HEK293T (cell line): ENCODE measurements at regions not wholly inside any gene's neighbourhood (a gene's known extent, or its start where the extent isn't known, plus 50 kb on each side); places are given as distances from the start of the nearest gene placed in this dataset.
"Not testable (repeated sequence)": the region's sequence is repeated elsewhere in the genome, so short reads cannot be mapped to it uniquely, and the experiment has no call there.

Experiments
- CTCF ChIA-PET: fragments of 350-600 bp; formaldehyde crosslinking; extraction: SDS; loops from one replicate; lab custom pipeline; 2021; ENCODE audit warnings: antibody characterized with exemption, inconsistent platforms; lab: Yijun Ruan, JAX
- POLR2A ChIA-PET: fragments of 350-600 bp; formaldehyde crosslinking; extraction: SDS; loops from one replicate; lab custom pipeline; 2020; ENCODE audit warnings: antibody characterized with exemption, inconsistent platforms; lab: Yijun Ruan, JAX
- DNase-seq: peaks from one replicate; pipeline ENCODE4 v3.0.0; 2012; ENCODE audit warnings: mixed read lengths; ENCODE audit errors: extremely low spot score
- ARNT ChIP-seq: fragments of 450-650 bp; IDR thresholded peaks from 2 replicates; pipeline ENCODE4 v1.6.1; 2017; ENCODE audit warnings: mild to moderate bottlenecking
- BHLHE40 ChIP-seq: fragments of 450-650 bp; IDR thresholded peaks from 2 replicates; pipeline ENCODE4 v1.6.1; 2016; ENCODE audit warnings: mild to moderate bottlenecking, moderate library complexity, borderline replicate concordance
- CTBP1 ChIP-seq: fragments of 450-650 bp; IDR thresholded peaks from 2 replicates; pipeline ENCODE4 v1.6.1; 2016; ENCODE audit warnings: borderline replicate concordance
- ELF4 ChIP-seq: fragments of 450-650 bp; IDR thresholded peaks from 2 replicates; pipeline ENCODE4 v1.6.1; 2017; ENCODE audit warnings: antibody characterized with exemption
- FOXK2 ChIP-seq: fragments of 450-650 bp; IDR thresholded peaks from 2 replicates; pipeline ENCODE4 v1.6.1; 2016; ENCODE audit warnings: mild to moderate bottlenecking
- FOXM1 ChIP-seq: fragments of 450-650 bp; IDR thresholded peaks from 2 replicates; pipeline ENCODE4 v1.6.1; 2017; ENCODE audit warnings: mild to moderate bottlenecking, borderline replicate concordance
- HDGF ChIP-seq: fragments of 450-650 bp; IDR thresholded peaks from 2 replicates; pipeline ENCODE4 v1.6.1; 2017; ENCODE audit warnings: antibody characterized with exemption, borderline replicate concordance
- L3MBTL2 ChIP-seq: fragments of 450-650 bp; conservative IDR thresholded peaks from 2 replicates; pipeline ENCODE4 v1.6.1; 2016; ENCODE audit warnings: mild to moderate bottlenecking
- LEF1 ChIP-seq: fragments of 450-650 bp; IDR thresholded peaks from 2 replicates; pipeline ENCODE4 v1.6.1; 2017; ENCODE audit warnings: mild to moderate bottlenecking, borderline replicate concordance
- NFRKB ChIP-seq: fragments of 450-650 bp; IDR thresholded peaks from 2 replicates; pipeline ENCODE4 v1.6.1; 2016; ENCODE audit warnings: mild to moderate bottlenecking, moderate library complexity
- SP1 ChIP-seq: fragments of 450-650 bp; IDR thresholded peaks from 2 replicates; pipeline ENCODE4 v1.6.1; 2017
- SUZ12 ChIP-seq: fragments of 450-650 bp; IDR thresholded peaks from 2 replicates; pipeline ENCODE4 v1.6.1; 2016; ENCODE audit warnings: mild to moderate bottlenecking
- TARDBP ChIP-seq: fragments of 450-650 bp; IDR thresholded peaks from 2 replicates; pipeline ENCODE4 v1.6.1; 2016
- ZNF384 ChIP-seq: fragments of 450-650 bp; IDR thresholded peaks from 2 replicates; pipeline ENCODE4 v1.6.1; 2016
- TF ChIP-seq, protein P1 (sequence below): fragments of 450-650 bp; IDR thresholded peaks from 2 replicates; pipeline ENCODE4 v1.6.1; 2016

GRCh38 chr1:81252471-81253151 lies 548.1 kb upstream of the ADGRL2 start:
- no peak for DNase-seq
- TF ChIP-seq L3MBTL2: no peak
- TF ChIP-seq ZNF384: no peak
- no peak for TF ChIP-seq ARNT
- TF ChIP-seq ELF4: no peak
- no peak for TF ChIP-seq CTBP1
- no peak for TF ChIP-seq SUZ12
- TF ChIP-seq TARDBP: no peak
- TF ChIP-seq SP1: no peak
- TF ChIP-seq FOXM1: no peak
- ChIA-PET POLR2A (no interaction called here), CTCF (no interaction called here)

- CTCF ChIA-PET, POLR2A ChIA-PET, DNase-seq: not testable (repeated sequence)
Measured at GRCh38 chr1:81250825-81251224, 549.9 kb upstream of the ADGRL2 start.

DNA sequence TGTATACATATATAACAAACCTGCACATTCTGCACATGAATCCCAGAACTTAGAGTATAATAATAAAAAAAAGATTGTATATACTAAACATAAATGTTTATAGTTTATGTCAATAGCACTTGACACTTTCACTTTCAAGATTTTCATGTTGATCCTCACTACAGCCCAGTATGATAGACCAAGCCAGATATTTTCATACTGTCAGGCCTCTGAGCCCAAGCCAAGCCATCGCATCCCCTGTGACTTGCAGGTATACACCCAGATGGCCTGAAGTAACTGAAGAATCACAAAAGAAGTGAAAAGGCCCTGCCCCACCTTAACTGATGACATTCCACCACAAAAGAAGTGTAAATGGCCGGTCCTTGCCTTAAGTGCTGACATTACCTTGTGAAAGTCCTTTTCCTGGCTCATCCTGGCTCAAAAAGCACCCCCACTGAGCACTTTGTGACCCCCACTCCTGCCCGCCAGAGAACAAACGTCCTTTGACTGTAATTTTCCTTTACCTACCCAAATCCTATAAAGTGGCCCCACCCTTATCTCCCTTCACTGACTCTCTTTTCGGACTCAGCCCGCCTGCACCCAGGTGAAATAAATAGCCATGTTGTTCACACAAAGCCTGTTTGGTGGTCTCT lies 555.5 kb upstream of the ADGRL2 start:
- CTCF ChIA-PET, POLR2A ChIA-PET: not testable (repeated sequence)

DNA sequence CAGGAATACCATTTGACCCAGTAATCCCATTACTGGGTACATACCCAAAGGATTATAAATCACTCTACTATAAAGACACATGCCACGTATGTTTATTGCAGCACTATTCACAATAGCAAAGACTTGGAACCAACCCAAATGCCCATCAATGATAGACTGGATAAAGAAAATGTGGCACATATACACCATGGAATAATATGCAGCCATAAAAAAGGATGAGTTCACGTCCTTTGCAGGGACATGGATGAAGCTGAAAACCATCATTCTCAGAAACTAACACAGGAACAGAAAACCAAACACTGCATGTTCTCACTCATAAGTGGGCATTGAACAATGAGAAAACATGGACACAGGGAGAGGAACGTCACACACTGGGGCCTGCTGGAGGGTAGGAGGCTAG lies 556.1 kb upstream of the ADGRL2 start:
- CTCF ChIA-PET, DNase-seq, POLR2A ChIA-PET: not testable (repeated sequence)

More for the DNA sequence above, 555.5 kb upstream of the ADGRL2 start:
- not testable (repeated sequence) for DNase-seq

- POLR2A ChIA-PET: no interaction called here
- CTCF ChIA-PET: no interaction called here
- DNase-seq: no peak
- TF ChIP-seq SP1: no peak
- no peak for TF ChIP-seq LEF1
- TF ChIP-seq SUZ12: no peak
- TF ChIP-seq TARDBP: no peak
- no peak for TF ChIP-seq FOXK2
- no peak for TF ChIP-seq FOXM1
- no peak for TF ChIP-seq NFRKB
- TF ChIP-seq BHLHE40: no peak
- TF ChIP-seq HDGF: no peak
Measured at GRCh38 chr1:81242103-81242502, 558.6 kb upstream of the ADGRL2 start.

- no peak for DNase-seq
- TF ChIP-seq L3MBTL2 (no peak), FOXM1 (no peak), CTBP1 (no peak), SUZ12 (no peak), SP1 (no peak), ELF4 (no peak)
- TF ChIP-seq, protein P1, sequence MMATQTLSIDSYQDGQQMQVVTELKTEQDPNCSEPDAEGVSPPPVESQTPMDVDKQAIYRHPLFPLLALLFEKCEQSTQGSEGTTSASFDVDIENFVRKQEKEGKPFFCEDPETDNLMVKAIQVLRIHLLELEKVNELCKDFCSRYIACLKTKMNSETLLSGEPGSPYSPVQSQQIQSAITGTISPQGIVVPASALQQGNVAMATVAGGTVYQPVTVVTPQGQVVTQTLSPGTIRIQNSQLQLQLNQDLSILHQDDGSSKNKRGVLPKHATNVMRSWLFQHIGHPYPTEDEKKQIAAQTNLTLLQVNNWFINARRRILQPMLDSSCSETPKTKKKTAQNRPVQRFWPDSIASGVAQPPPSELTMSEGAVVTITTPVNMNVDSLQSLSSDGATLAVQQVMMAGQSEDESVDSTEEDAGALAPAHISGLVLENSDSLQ: no peak
- CTCF ChIA-PET: interaction anchor here (0.7 kb wide), 1 partner anchor 16 kb away, joined by 3 read pairs; no protein-coding TSS in a partner anchor
- POLR2A ChIA-PET: no interaction called here
Measured at GRCh38 chr1:81238129-81238528, 562.6 kb upstream of the ADGRL2 start.

DNA sequence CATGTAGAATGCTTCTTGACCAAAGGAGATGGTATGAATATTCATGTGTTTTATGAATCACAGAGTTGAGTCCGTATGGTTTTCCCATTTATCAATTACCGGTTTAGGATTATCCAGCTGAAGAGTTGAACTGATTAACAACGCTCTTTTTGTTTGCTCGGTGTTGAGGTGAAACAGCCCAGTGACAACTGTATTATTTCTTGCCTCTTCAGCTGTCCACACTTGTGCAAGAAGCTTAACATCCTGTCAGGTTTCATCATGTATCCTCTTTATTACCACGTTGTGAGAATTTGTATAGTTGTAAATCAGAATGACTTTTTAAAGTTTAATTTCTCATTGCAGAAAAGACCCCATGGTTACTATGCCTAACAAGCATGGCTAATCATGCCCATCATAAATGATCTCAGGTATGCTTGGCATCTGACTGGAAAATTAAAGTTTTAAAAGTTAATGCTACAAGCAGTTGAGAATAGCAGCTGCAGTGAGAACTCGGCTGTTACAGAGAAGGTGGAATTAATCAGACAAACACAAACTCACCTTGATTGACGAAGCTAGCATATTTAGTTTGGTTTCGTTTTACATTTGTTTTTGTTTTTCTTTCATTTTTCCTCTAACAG lies 563.2 kb upstream of the ADGRL2 start:
- TF ChIP-seq BHLHE40 (no peak), FOXK2 (no peak)
- TF ChIP-seq, protein P1: peak; percentile 53
- ChIA-PET POLR2A (no interaction called here), CTCF (interaction anchor here (0.7 kb wide), 1 partner anchor 16 kb away, joined by 3 read pairs; no protein-coding TSS in a partner anchor)
- DNase-seq: no peak

- TF ChIP-seq HDGF (no peak), TARDBP (no peak), SP1 (no peak), L3MBTL2 (no peak), ELF4 (no peak), LEF1 (no peak), SUZ12 (no peak), NFRKB (no peak)
- ChIA-PET POLR2A (no interaction called here), CTCF (no interaction called here)
- no peak for DNase-seq
Measured at GRCh38 chr1:81234237-81234636, 566.5 kb upstream of the ADGRL2 start.
